IPS DF 4.7 (cell line): ENCODE measurements at regions not wholly inside any gene's neighbourhood (a gene's known extent, or its start where the extent isn't known, plus 50 kb on each side); places are given as distances from the start of the nearest gene placed in this dataset.

Experiments
- DNase-seq: peaks from one replicate; pipeline ENCODE4 v3.0.0-alpha.2; 2013; ENCODE audit warnings: low spot score; ENCODE audit errors: extremely low read depth

DNA sequence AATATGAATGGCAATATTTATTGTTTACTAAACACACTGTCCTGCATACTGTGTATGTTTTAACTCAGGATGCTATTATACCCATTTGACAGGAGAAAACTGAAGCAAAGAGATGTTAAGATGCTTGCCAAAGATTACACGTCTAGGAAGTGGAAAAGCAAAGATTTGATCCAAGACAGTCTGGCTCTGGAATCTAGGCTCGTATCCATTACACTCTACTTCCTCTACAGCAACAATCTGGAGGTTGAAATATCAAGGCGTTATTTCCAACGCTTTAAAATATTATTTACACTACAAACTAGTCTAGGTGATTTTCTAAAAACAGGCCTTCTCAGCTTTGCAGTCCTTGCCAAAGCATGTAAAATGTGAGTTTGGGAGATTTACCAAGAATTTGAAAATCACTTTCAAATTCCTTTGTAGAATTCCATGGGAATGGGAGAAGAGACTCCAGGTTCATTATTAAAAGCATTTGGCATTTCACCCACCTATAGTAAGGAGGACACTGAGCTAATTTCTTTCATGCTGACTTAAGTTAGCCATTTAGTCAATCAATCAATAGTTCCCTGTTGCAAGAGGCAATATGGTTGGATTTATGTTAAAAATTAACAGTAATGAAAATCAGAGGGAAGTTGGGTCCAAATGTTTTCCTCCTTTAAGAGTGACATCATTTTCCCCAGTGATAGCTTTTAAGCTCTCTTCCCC is 356.3 kb upstream of the SMARCA2 start:
- DNase-seq = no peak

DNA sequence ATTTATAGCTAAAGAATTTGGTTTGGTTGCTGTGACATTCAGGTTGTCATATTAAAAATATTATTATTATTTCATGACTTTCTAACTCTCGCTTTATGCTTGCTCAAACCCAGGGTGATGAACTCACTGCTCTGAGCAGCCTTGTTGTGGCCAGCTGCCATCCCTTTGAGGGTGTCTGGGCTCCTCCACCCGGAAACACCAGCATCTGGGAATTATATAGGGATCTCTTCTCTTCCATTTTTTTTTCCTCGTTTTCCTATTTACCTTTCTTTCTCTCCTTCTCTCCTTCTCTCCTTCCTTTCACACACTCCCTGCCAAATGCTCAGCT is 355.8 kb upstream of the SMARCA2 start:
- no peak for DNase-seq

DNA sequence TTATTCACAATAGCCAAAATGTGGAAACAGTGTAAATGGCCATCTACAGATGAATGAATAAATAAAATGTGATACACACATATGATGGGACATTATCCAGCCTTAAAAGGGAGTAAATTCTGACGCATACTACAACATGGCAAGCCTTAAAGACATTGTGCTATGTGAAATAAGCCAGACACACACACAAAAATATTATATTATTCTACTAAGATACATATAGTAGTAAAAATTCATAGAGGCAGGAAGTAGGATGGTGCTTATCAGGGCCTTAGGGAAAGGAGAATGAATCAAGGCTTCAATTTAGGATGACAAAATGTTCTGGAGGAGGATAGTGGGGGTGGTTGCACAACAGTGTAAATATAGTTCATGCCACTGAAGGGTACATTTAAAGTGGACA is 346.7 kb upstream of the SMARCA2 start:
- DNase-seq = no peak

DNA sequence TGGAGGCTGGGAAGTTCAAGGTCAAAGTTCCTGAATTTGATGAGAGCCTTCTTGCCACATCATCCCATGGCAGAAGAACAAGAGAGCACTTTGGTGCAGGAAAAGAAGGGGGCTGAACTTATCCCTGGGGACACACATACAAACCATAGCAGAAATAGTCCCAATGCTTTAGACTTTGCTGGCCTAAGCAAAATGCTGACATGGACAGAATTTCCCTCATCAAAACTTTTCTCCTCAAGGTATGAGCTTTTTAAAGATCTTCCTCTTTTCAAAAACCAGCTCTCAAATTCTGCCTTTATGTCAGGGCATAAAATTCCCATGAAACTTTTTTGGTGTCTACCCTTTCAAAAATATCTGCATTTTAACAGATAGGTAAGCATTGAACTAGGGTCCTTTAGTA is 341.8 kb upstream of the SMARCA2 start:
- DNase-seq = no peak

DNA sequence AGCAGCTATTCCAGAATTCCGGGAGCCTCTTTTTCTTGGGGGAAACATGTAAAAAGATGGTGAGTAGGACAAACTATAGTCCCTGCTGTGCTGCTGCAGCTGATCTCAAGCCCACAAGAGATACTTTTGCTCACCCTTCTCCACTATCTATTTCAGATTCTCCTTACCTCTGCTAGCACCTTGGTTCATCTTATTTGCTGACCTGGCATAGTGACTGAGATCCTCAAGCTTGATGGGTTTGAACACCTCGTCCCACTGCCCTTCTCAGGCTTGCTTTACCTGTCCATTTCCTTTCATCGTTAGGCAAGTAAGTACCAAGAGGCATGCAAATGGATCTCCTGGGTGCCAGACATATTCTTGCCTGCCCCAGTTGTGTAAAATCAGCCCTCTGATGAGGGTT is 338.4 kb upstream of the SMARCA2 start:
- DNase-seq = no peak

DNA sequence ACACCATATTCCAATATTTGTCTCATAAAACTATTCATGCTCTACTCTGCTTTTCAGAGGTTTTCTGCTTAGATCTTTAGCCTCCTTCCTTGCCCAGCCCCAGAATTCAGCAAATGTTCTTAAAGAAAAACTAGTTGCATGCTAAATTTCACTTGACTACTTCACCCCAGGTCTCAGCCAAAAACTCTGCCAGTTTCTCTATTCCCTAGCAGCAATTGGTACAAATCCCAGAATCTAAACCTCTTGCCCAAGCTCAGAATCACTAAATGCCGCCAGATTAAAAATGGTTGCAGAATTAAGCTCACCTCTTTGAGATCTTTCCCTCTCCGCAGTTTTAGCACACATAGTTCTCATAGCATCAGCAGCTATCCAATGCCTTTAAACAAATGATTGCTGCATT is 331.2 kb upstream of the SMARCA2 start:
- DNase-seq = no peak

DNA sequence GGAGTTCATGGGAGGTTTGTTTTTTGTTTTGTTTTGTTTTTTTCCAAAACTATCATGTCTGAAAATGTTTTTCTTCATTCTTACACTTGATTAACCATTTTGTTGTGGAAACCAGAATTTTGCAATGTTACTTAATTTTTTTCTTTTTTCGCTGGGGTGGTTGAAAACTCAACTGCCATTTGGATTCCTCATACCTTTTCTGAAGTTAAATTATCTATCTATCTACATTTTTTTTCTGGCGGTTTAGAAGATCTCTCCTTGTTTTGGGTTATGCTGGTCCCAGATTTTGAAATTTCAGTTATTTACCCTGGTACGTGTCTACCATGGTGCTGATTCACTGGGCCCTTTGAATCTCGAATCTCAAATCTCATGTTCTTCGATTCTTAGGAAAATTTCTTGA is 316.2 kb upstream of the SMARCA2 start:
- no peak for DNase-seq

DNA sequence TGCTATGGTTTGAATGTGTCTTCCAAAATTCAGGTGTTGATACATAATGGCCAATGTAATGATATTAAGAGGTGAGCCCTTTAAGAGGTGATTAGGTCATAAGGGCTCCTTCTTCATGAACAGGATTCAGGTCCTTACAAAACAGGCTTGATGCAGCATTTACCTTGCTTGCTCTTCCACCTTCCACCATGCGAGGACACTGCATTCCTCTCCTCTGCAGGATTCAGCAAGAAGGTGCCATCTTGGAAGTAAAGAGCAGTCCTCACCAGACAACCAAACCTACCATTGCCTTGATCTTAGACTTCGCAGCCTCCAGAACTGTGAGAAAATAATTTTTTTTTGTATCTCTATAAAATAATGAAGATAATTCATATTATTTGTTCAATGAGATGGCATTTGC is 314.0 kb upstream of the SMARCA2 start:
- DNase-seq = no peak

DNA sequence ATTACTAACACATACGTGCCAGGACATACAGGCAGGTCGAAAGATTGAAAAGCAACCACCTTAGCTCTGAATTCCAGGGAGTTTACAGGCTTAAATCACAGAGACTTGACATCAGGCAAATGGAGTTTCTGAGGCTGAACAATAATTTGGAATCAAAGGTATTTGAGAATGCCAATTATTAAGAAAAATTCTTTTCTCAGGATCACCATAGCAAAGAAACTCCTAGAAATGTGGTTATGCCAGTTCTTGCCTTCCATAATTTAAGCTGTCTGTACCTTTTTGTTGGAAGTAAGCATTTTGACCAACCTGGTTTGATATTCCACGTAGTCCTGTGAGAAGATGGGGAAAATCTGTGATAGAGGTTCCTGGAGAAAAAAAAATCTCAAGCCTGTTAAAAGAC is 312.4 kb upstream of the SMARCA2 start:
- no peak for DNase-seq

DNA sequence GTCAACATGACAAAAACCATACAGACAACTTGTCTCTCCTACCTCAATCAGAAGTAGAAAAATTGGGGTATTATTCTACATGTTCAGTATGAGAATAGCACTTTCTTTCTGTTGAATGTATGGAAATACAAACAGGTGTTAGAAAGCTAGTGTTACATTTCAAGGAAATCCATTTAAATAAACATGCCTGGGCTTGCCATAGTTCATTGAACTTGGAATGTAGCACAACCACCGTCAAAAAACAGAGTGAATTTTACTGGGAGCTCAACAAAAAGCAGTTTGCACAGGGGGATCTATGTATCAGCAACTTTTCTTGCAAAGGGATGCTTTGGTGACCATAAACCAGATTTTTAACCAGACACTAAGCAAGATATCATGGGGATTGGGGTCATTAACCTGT is 307.9 kb upstream of the SMARCA2 start:
- DNase-seq = no peak

DNA sequence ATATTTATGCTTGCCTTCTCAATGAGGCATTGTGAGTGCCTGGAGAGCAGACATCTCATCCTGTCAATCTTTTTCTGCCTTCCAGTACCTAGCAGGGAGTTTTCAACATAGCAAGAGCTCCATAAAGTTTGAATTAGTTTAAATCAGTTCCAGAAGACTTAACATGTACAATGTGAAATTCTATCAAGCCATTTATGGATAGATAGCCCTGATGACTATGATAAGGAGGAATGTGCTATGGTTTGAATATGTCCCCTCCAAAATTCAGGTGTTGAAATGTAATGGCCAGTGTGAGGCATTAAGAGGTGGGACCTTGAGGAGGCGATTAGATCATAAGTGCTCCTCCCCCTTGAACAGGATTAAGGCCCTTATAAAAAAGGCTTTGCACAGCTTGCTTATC is 306.9 kb upstream of the SMARCA2 start:
- no peak for DNase-seq

DNA sequence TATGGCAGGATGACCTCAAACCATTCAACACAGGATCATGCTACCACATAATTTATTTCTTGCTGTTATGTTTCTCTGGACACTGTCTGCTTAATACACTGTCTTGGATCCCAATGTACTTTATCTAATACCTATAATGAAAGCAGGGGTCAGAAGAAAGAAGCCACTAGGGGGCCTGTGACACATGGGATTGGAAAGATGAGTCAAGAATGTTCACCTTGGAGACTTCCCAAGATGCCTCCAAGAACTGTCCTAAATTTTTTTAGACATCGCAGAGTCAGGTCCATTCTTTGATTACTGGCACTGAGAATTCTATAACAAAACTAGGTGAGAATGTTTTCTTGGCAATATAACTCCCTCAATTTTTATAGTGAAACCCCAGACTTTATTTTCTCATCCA is 305.8 kb upstream of the SMARCA2 start:
- no peak for DNase-seq

DNA sequence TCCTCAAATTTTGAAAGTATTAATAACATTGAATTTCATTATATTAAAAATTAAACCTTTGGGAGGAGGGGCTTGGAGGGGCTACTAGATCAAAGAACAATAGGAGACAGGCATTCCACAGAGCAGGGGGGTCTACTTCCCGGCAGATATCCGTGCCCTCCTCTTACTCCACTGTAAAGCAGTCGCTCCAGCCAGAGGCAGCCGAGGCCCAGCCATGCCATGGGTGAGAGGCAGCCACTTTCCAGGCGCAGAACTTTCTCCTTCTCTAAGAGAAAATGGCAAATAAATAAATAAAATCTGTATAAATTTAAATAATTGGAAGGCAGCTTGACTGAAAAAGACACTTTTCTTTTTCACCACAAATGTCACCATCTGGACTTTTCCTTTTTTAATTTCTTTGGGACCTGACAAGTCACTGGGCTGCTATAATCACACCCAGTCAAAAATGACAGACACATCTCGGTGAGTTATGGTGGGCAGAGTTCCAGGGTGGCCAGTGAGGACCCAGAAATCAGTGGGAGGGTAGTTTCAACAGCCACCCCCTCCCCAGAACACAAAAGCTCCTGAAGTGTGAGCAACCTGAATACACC is 302.2 kb upstream of the SMARCA2 start:
- no peak for DNase-seq

DNA sequence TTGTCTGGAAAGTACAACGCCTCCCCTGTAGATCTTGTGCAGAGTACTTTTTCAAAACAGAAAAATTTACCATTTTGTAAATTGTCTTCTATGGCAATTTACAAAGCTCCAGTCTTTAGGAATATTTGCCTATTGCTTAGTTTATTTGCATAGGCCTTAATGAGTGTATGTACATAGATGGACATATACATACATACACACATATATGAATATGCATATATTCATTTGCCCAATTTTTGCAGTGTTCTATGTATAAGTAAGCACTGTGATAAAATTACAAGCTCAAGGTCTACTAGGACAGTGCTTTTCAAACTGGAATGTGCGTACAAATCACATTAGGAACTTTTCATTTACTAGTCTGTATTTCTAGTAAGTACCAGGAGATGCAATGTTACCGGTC is 301.3 kb upstream of the SMARCA2 start:
- DNase-seq = no peak

DNA sequence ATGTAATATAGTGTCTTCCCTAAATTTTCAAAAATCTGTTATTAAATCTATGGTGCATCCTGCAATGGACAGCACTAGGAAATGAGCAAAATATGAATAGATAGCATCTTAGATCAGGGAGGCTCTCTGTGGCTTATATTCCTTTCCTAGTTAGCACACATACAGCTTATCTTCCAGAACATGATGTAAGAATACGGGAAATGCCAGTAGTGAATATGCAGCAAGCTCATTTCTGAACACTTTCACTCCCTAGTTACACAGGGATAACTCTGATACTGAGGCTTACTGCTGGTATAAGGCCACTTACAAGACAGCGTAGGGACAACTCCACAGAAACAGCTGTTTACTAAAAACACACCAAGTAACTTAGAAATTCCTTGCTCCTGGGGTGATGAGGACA is 297.3 kb upstream of the SMARCA2 start:
- no peak for DNase-seq

DNA sequence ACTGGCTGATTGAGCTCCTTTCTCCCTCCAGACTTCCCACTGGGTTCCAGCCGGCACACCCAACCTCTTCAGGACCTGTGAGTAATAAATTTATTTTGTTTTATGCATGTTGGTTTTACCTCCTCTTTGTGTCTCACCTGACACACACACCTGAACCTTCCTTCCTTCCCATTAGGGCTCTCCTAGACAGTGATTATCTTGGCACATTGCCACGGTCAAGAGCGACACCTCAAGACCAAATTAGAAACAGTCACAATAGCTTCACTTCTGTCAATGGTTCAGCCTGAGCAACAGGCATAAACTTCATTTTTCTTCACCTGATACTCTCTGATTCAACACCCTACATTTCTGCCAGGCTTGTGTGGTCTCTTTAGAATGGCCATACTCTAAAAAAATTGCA is 296.3 kb upstream of the SMARCA2 start:
- no peak for DNase-seq

DNA sequence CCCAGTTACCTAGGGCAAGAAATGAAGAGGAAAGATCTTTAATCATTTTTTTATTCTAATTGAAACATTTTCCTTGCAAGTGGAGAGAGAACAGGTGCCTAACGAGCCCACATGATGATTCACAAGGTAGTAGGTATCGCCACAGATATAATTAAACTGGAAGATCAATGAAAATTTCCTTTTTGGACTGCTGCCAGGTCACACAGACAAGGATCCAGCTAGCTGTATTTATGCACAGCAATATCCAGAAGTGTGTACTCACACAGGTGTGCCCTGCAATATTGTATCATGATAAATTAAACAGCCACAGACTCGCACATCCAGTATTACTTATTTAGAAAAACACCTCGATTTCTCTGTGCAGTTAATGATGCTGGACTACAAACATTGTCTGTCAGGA is 294.0 kb upstream of the SMARCA2 start:
- no peak for DNase-seq

DNA sequence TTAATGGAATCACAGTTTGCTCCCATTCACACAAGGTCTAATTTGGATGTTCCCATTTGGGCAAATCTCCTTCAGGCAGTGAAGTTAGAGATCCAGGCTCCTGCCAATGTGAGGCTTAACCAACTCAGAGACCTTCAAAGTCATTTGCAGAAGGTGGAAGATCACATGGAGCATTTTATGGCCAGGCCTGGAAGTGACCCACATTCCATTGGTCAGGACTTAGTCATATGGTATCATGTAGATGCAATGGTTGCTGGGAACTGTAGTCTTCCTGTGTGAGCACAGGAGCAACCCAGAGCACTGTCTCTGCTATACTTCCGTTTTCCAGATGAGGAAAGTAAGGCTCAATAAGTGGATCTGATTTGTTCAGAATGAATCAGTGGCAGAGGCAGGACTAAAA is 292.7 kb upstream of the SMARCA2 start:
- DNase-seq = no peak

DNA sequence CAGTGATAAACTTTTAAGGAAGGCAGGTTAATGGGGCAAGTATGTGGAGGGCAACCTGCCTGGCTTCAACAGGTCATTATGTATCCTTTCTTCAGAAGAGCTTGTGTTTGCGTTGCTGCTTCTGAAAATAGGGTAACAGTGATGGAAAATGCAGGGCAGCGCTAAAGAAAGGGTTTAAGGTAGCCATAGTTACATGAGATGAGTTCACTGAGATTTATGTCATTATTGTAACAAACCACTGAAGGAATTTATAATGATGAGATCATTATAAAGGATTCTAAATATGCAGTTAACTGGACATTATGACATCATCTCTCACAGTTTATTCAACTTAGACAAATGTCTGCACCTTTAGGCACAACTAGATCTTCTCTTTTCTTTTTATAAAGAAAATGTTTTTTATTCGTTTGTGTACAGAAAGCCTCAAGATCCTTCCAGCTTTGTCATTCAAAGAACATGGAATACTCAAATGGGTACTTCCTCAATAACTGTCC is 291.6 kb upstream of the SMARCA2 start:
- no peak for DNase-seq

DNA sequence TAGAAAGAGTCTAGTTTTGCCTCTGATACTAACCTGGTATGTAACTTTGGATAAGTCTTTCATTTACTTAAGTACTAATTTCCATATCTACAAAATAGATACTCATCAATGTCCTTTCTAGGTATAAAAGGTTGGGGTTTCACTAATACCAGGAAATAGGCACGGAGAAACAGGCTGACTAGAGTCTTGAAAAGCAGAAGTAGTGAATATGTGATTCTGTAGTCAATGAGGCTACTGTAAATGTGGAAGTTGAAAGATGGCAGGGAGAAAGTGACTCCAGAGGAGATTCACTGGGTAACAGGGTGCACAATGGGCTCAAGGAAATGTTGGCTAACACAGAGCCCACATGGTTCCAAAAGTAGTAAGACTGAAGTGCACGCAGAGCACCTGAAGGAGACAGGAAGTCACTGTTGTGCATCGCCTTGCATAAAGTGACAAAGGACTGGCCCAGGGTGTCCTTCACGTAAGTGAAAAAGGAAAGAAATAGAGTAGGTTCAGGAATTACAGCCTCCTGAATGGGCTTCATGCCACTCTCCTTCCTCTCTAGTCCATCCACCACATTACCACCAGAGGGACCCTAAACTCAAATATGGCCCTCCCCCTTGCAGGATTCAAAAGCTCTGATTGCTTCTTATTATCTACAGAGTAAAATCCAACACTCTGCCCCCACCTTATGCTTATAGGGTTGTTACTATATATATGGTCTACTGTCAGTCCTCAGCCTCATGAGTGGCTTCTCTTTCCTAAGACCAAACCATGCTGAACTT is 288.0 kb upstream of the SMARCA2 start:
- no peak for DNase-seq

DNA sequence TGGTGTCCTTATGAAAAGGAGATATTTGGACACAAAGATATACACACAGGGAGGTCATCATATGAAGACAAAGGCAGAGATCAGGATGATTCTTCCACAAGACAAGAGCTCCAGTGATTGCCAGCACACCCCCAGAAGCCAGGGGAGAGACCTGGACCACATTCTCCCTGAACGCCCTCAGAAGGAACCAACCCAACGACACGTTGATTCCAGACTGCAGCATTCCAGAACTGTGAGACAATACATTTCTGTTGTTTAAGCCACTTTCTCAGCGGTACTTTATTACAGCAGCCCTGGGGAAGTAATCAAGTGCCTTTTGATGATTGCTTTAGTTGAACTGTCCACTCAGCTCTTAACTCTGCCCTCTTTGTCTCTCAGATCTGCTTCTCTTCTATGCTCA is 285.5 kb upstream of the SMARCA2 start:
- DNase-seq = no peak

DNA sequence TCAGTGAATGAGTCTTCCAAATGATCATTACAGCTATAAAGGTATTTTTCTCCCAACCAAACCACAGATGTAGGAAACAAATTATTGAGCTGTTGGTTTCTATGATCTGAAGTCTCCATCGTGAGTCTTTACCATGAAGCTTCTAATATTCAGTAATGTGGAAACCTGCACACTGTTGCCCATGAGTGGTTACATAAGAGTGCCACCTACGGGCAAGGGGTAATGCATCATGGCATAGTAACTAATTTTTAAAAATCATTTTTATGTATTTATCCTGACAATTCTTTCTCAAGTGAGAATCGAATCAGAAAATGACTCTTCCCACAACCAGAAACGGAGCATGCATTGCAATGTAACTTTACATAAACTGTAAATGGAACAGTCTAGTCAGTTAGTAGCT is 282.5 kb upstream of the SMARCA2 start:
- DNase-seq = no peak
